CD4-positive, alpha-beta T cell (primary cell): ENCODE measurements at regions not wholly inside any gene's neighbourhood (a gene's known extent, or its start where the extent isn't known, plus 50 kb on each side); places are given as distances from the start of the nearest gene placed in this dataset.

Experiments used
- ATAC-seq: fragments of 200-7000 bp; cut with Tn5 transposase; one replicate; pipeline ENCODE4 v1.10.0; 2022; ENCODE audit warnings: mild to moderate bottlenecking; ENCODE audit not compliant: poor library complexity
- CTCF ChIA-PET: fragments of 350-600 bp; sonication (Branson Sonifier 250); formaldehyde crosslinking; loops from one replicate; lab custom pipeline; 2021; ENCODE audit warnings: antibody characterized with exemption, inconsistent platforms; lab: Charles Lee
- POLR2A ChIA-PET: fragments of 350-600 bp; sonication (Branson Sonifier 250); formaldehyde crosslinking; loops from one replicate; lab custom pipeline; 2021; ENCODE audit warnings: antibody characterized with exemption, inconsistent platforms; lab: Charles Lee
- DNase-seq, 14 experiments: peaks; one replicate each; pipeline ENCODE4 v3.0.0-alpha.2; 2013 to 2020; ENCODE audit warnings: mixed read lengths in 2 of 14
- H3K27ac ChIP-seq, 2 donors: one replicate each; pipeline versions ENCODE4 v1.5.1 to v1.7.0; 2013; ENCODE audit warnings: low read length in 2 of 2, low read depth in 1 of 2, mild to moderate bottlenecking in 1 of 2
- H3K27me3 ChIP-seq, 2 experiments: 1 replicate in 1 of 2; 2 replicates in 1 of 2; pipeline versions ENCODE4 v1.6.1 to v1.7.0; 2013; ENCODE audit warnings: low read length in 2 of 2, control low read depth in 1 of 2, mild to moderate bottlenecking in 1 of 2, moderate library complexity in 1 of 2; ENCODE audit not compliant: insufficient read depth in 2 of 2, control insufficient read depth in 1 of 2
- H3K36me3 ChIP-seq: one replicate; pipeline ENCODE4 v1.6.1; 2013; ENCODE audit warnings: low read length, control low read depth; ENCODE audit not compliant: insufficient read depth
- H3K4me1 ChIP-seq: one replicate; pipeline ENCODE4 v1.6.1; 2013; ENCODE audit warnings: low read length, control low read depth; ENCODE audit not compliant: insufficient read depth
- H3K4me3 ChIP-seq: one replicate; pipeline ENCODE4 v1.5.1; 2013; ENCODE audit warnings: mild to moderate bottlenecking, low read length, moderate library complexity
- H3K9me3 ChIP-seq, 2 experiments: 1 replicate in 1 of 2; 2 replicates in 1 of 2; pipeline versions ENCODE4 v1.6.1 to v1.7.0; 2013; ENCODE audit warnings: low read length in 2 of 2, mild to moderate bottlenecking in 2 of 2, control low read depth in 1 of 2, moderate library complexity in 1 of 2; ENCODE audit not compliant: control insufficient read depth in 1 of 2, insufficient read depth in 1 of 2
- H3K27ac Mint-ChIP-seq: one replicate; pipeline ENCODE4 v1.8.0; 2020; ENCODE audit warnings: mixed read lengths
- H3K27me3 Mint-ChIP-seq: one replicate; pipeline ENCODE4 v1.8.0; 2021; ENCODE audit warnings: mixed read lengths
- H3K36me3 Mint-ChIP-seq: one replicate; pipeline ENCODE4 v1.8.0; 2021; ENCODE audit warnings: low read depth, mixed read lengths
- H3K4me1 Mint-ChIP-seq: one replicate; pipeline ENCODE4 v1.8.0; 2021; ENCODE audit warnings: low read depth, mixed read lengths
- H3K4me3 Mint-ChIP-seq: one replicate; pipeline ENCODE4 v1.8.0; 2020; ENCODE audit warnings: mild to moderate bottlenecking, mixed read lengths
- H3K9me3 Mint-ChIP-seq: one replicate; pipeline ENCODE4 v1.8.0; 2020; ENCODE audit warnings: mixed read lengths
- intact Hi-C, 2 experiments: fragments of 100-400 bp; cut with DNase I in 1 of 2; cut with micrococcal nuclease in 1 of 2; formaldehyde crosslinking; loops; one replicate each; pipeline versions ENCODE4 v1.15.1 to v1.9.0; 2023 to 2025; cut with DNase I, micrococcal nuclease
- TF ChIP-seq, protein P1 (sequence below): fragments of 200-600 bp; IDR thresholded peaks from one replicate; pipeline ENCODE4 v1.8.0; 2022; ENCODE audit warnings: antibody characterized with exemption, mild to moderate bottlenecking

DNA sequence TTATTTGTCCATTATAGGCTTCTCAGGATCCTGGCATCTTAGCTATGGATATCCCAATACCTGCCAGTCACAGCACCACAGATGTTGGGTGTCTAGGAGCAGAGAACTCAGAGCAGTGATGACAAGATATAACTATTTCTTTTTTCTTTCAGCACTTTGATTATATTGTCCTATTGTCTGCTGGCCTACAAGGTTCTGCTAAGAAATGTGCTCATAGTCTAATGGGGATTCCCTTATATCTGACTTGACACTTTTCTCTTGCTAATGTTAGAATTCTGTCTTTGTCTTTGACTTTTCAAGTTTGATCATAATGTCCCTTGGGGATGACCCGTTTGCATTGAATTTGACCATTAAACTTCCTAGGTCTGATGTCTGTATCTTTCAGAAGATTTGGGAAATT, 270.4 kb downstream of the OGFRL1 start:
- DNase-seq (no peak), ATAC-seq (no peak)
- Histone ChIP-seq H3K27me3 (no peaks in the 10 kb centered on the region), H3K9me3 (peaks cover 24 to 33% of the 10 kb centered on the region in 2 experiments), H3K27ac (no peak overlapping the region), H3K4me1 (no peaks in the 10 kb centered on the region), H3K4me3 (no peak overlapping the region), H3K36me3 (no peaks in the 10 kb centered on the region)
- no peak overlapping the region for H3K4me3 Mint-ChIP-seq
- no peaks in the 10 kb centered on the region for H3K4me1 Mint-ChIP-seq
- H3K9me3 Mint-ChIP-seq = peaks cover 9% of the 10 kb centered on the region
- H3K27ac Mint-ChIP-seq = no peak overlapping the region
- TF ChIP-seq, protein P1, sequence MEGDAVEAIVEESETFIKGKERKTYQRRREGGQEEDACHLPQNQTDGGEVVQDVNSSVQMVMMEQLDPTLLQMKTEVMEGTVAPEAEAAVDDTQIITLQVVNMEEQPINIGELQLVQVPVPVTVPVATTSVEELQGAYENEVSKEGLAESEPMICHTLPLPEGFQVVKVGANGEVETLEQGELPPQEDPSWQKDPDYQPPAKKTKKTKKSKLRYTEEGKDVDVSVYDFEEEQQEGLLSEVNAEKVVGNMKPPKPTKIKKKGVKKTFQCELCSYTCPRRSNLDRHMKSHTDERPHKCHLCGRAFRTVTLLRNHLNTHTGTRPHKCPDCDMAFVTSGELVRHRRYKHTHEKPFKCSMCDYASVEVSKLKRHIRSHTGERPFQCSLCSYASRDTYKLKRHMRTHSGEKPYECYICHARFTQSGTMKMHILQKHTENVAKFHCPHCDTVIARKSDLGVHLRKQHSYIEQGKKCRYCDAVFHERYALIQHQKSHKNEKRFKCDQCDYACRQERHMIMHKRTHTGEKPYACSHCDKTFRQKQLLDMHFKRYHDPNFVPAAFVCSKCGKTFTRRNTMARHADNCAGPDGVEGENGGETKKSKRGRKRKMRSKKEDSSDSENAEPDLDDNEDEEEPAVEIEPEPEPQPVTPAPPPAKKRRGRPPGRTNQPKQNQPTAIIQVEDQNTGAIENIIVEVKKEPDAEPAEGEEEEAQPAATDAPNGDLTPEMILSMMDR = no peak
- intact Hi-C loops = no loop called here
- POLR2A ChIA-PET = no interaction called here
- H3K27me3 Mint-ChIP-seq = no peaks in the 10 kb centered on the region
- H3K36me3 Mint-ChIP-seq = no peaks in the 10 kb centered on the region
- CTCF ChIA-PET = no interaction called here

DNA sequence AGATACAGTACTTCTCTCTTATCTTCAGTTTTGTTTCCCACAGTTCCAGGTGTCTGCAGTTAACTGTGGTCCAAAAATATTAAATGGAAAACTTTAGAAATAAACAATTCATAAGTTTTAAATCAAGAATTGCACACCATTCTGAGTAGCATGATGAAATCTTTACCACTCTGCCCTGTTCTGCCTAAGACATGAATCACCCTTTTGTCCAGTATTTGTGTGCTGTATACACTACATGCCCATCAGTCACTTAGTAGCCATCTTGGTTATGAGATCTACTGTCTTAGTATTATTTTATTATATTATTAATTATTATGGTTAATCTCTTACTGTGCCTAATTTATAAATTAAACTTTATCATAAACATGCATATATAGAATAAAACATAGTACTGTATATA, 279.0 kb downstream of the OGFRL1 start:
- ATAC-seq (no peak), DNase-seq (no peak)
- no peaks in the 10 kb centered on the region for H3K4me1 Mint-ChIP-seq
- TF ChIP-seq, protein P1 = no peak
- Histone ChIP-seq H3K27ac (no peak overlapping the region), H3K27me3 (no peaks in the 10 kb centered on the region), H3K9me3 (peaks cover 0 to 6% of the 10 kb centered on the region in 2 experiments), H3K4me3 (no peak overlapping the region), H3K36me3 (no peaks in the 10 kb centered on the region), H3K4me1 (no peaks in the 10 kb centered on the region)
- H3K9me3 Mint-ChIP-seq = peaks cover 2% of the 10 kb centered on the region
- POLR2A ChIA-PET = no interaction called here
- no peak overlapping the region for H3K27ac Mint-ChIP-seq
- no peak overlapping the region for H3K4me3 Mint-ChIP-seq
- intact Hi-C loops = no loop called here
- H3K36me3 Mint-ChIP-seq = no peaks in the 10 kb centered on the region
- CTCF ChIA-PET = no interaction called here
- no peaks in the 10 kb centered on the region for H3K27me3 Mint-ChIP-seq

DNA sequence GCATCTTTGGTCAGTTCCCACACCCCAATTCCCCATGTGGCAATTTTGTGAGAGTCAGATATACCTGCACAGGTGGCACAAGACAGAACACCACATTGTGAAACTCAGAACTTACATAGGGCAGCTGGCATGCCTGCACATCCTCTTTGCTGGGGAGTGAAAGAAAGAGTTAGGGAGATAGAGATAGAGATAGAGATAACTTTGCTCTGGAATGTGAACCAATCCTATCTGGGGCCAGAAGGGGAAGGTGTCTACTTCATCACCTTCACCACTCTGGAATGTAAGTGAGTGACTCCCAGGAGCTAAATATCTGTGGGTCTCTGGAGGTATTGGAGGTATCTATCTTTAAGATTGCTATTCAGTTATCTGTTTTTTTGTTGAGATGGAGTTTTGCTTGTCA, 289.2 kb downstream of the OGFRL1 start:
- Mint-ChIP-seq H3K9me3 (no peaks in the 10 kb centered on the region), H3K36me3 (no peaks in the 10 kb centered on the region), H3K4me3 (no peak overlapping the region), H3K27me3 (no peaks in the 10 kb centered on the region), H3K4me1 (no peaks in the 10 kb centered on the region), H3K27ac (no peak overlapping the region)
- ChIA-PET POLR2A (no interaction called here), CTCF (no interaction called here)
- DNase-seq = no peak
- TF ChIP-seq, protein P1 = no peak
- H3K27ac ChIP-seq = no peak overlapping the region
- intact Hi-C loops = no loop called here
- no peaks in the 10 kb centered on the region for H3K9me3 ChIP-seq
- H3K4me3 ChIP-seq = no peak overlapping the region
- no peaks in the 10 kb centered on the region for H3K4me1 ChIP-seq
- no peak for ATAC-seq
- no peaks in the 10 kb centered on the region for H3K36me3 ChIP-seq
- no peaks in the 10 kb centered on the region for H3K27me3 ChIP-seq
